H1 (cell line): ENCODE measurements at regions not wholly inside any gene's neighbourhood (a gene's known extent, or its start where the extent isn't known, plus 50 kb on each side); places are given as distances from the start of the nearest gene placed in this dataset.

Experiments used
- CTCF ChIA-PET: fragments of 300-600 bp; sonication (Branson Sonifier 250); formaldehyde crosslinking; loops from one replicate; lab custom pipeline; 2021; ENCODE audit not compliant: partially characterized antibody; lab: Charles Lee
- POLR2A ChIA-PET: fragments of 300-600 bp; sonication (Branson Sonifier 250); formaldehyde crosslinking; loops from one replicate; lab custom pipeline; 2021; ENCODE audit warnings: inconsistent platforms; ENCODE audit not compliant: partially characterized antibody; lab: Charles Lee
- DNase-seq, 2 experiments: peaks; one replicate each; pipeline versions ENCODE4 v3.0.0 to v3.0.0-alpha.2; 2010 to 2022; ENCODE audit warnings: low spot score in 2 of 2, low read depth in 1 of 2, mixed read lengths in 1 of 2
- FAIRE-seq: peaks from 2 replicates; lab custom pipeline; 2011; peaks lifted over from hg19 to GRCh38; lab: Jason Lieb, UNC
- H2AFZ ChIP-seq: 2 replicates; pipeline ENCODE4 v1.8.1; 2012; ENCODE audit warnings: low read length, inconsistent platforms
- H2AK5ac ChIP-seq: 2 replicates; pipeline ENCODE4 v1.6.1; 2013; ENCODE audit warnings: low read depth, low read length
- H2BK120ac ChIP-seq: replicated peaks from 2 replicates; pipeline ENCODE3; 2013; ENCODE audit warnings: low read depth, low read length, inconsistent platforms
- H2BK12ac ChIP-seq: 2 replicates; pipeline ENCODE4 v1.6.1; 2013; ENCODE audit warnings: low read depth, low read length
- H2BK15ac ChIP-seq: 2 replicates; pipeline ENCODE4 v1.6.1; 2013; ENCODE audit warnings: low read length
- H2BK20ac ChIP-seq: 2 replicates; pipeline ENCODE4 v1.6.1; 2013; ENCODE audit warnings: low read length
- H2BK5ac ChIP-seq: 2 replicates; pipeline ENCODE4 v1.6.1; 2013; ENCODE audit warnings: low read depth, low read length
- H3K14ac ChIP-seq: 2 replicates; pipeline ENCODE4 v1.6.1; 2013; ENCODE audit warnings: inconsistent platforms; ENCODE audit not compliant: insufficient read length
- H3K18ac ChIP-seq: 2 replicates; pipeline ENCODE4 v1.6.1; 2013; ENCODE audit warnings: low read length; ENCODE audit errors: extremely low read depth
- H3K23ac ChIP-seq: 2 replicates; pipeline ENCODE4 v1.6.1; 2013; ENCODE audit warnings: inconsistent platforms; ENCODE audit not compliant: insufficient read length
- H3K23me2 ChIP-seq: 2 replicates; pipeline ENCODE4 v1.6.1; 2013; ENCODE audit warnings: low read depth, low read length
- H3K27ac ChIP-seq: 2 replicates; pipeline ENCODE4 v1.6.1; 2011; ENCODE audit warnings: low read depth, low read length, inconsistent platforms
- H3K27me3 ChIP-seq, 4 experiments: replicated peaks in 1 of 4; 1 replicate in 1 of 4; 2 replicates in 3 of 4; pipeline versions ENCODE4 v1.6.1 to v1.8.1; 2011 to 2013; ENCODE audit warnings: low read length in 3 of 4, mild to moderate bottlenecking in 3 of 4, inconsistent platforms in 2 of 4, mixed read lengths in 2 of 4, moderate library complexity in 1 of 4; ENCODE audit not compliant: control insufficient read depth in 3 of 4, insufficient read depth in 3 of 4; ENCODE audit errors: extremely low read depth in 1 of 4
- H3K36me3 ChIP-seq, 4 experiments: 2 replicates each; pipeline versions ENCODE4 v1.6.1 to v1.8.1; 2011 to 2013; ENCODE audit warnings: mild to moderate bottlenecking in 4 of 4, low read length in 3 of 4, moderate library complexity in 2 of 4, control low read depth in 1 of 4, inconsistent platforms in 1 of 4; ENCODE audit not compliant: insufficient read depth in 4 of 4, control insufficient read depth in 2 of 4
- H3K4ac ChIP-seq: replicated peaks from 2 replicates; pipeline ENCODE3; 2013; ENCODE audit warnings: low read length, low read depth, mixed read lengths, inconsistent platforms; ENCODE audit not compliant: insufficient read length
- H3K4me1 ChIP-seq, 4 experiments: replicated peaks in 1 of 4; 1 replicate in 1 of 4; 2 replicates in 3 of 4; pipeline versions ENCODE4 v1.6.1 to v1.8.1; 2011 to 2013; ENCODE audit warnings: low read length in 3 of 4, inconsistent platforms in 2 of 4, mixed read lengths in 1 of 4; ENCODE audit not compliant: insufficient read depth in 4 of 4, control insufficient read depth in 3 of 4
- H3K4me2 ChIP-seq, 2 experiments: 2 replicates each; pipeline versions ENCODE4 v1.6.1 to v1.8.1; 2011 to 2013; ENCODE audit warnings: low read depth in 2 of 2, low read length in 2 of 2, control low read depth in 1 of 2, inconsistent platforms in 1 of 2, mild to moderate bottlenecking in 1 of 2; ENCODE audit not compliant: insufficient read depth in 1 of 2
- H3K4me3 ChIP-seq, 4 experiments: fragments of 200-600, 300-600 bp in 1 of 4; sonication (generic), shearing (Covaris generic), sonication (Bioruptor Twin) in 1 of 4; 2 replicates each; pipeline versions ENCODE4 v1.5.1 to v1.8.1; 2011 to 2016; ENCODE audit warnings: low read length in 4 of 4, low read depth in 3 of 4, control low read depth in 2 of 4, inconsistent platforms in 2 of 4, mild to moderate bottlenecking in 2 of 4, mixed read lengths in 1 of 4, moderate library complexity in 1 of 4; ENCODE audit not compliant: insufficient read depth in 2 of 4; ENCODE audit errors: extremely low read depth in 1 of 4
- H3K56ac ChIP-seq: replicated peaks from 2 replicates; pipeline ENCODE3; 2013; ENCODE audit warnings: low read depth, mild to moderate bottlenecking, mixed read lengths, low read length, inconsistent platforms; ENCODE audit not compliant: insufficient read length
- H3K79me1 ChIP-seq: 2 replicates; pipeline ENCODE4 v1.6.1; 2013; ENCODE audit warnings: low read depth, low read length, control low read depth
- H3K79me2 ChIP-seq, 2 experiments: 2 replicates each; pipeline versions ENCODE4 v1.6.1 to v1.8.1; 2012 to 2013; ENCODE audit warnings: low read length in 2 of 2, mild to moderate bottlenecking in 2 of 2, inconsistent platforms in 1 of 2; ENCODE audit not compliant: insufficient read depth in 2 of 2, control insufficient read depth in 1 of 2
- H3K9ac ChIP-seq, 4 experiments: replicated peaks in 1 of 4; 1 replicate in 1 of 4; 2 replicates in 3 of 4; pipeline versions ENCODE4 v1.6.1 to v1.8.1; 2011 to 2013; ENCODE audit warnings: low read depth in 3 of 4, low read length in 3 of 4, control low read depth in 2 of 4, mild to moderate bottlenecking in 2 of 4, moderate library complexity in 2 of 4, inconsistent platforms in 1 of 4; ENCODE audit errors: extremely low read depth in 1 of 4
- H3K9me3 ChIP-seq, 2 experiments: 2 replicates each; pipeline versions ENCODE4 v1.6.1 to v1.8.1; 2012 to 2013; ENCODE audit warnings: mild to moderate bottlenecking in 2 of 2, moderate library complexity in 2 of 2, control low read depth in 1 of 2, inconsistent platforms in 1 of 2, low read depth in 1 of 2, low read length in 1 of 2, mixed read lengths in 1 of 2; ENCODE audit not compliant: insufficient read depth in 2 of 2
- H4K20me1 ChIP-seq, 2 experiments: replicated peaks in 1 of 2; 2 replicates each; pipeline versions ENCODE3 to v1.8.1; 2011 to 2013; ENCODE audit warnings: inconsistent platforms in 2 of 2, low read length in 2 of 2, mild to moderate bottlenecking in 1 of 2; ENCODE audit not compliant: insufficient read depth in 2 of 2, control insufficient read depth in 1 of 2
- H4K5ac ChIP-seq: 2 replicates; pipeline ENCODE4 v1.6.1; 2013; ENCODE audit warnings: low read length, low read depth, mixed read lengths, inconsistent platforms; ENCODE audit not compliant: insufficient read length
- H4K8ac ChIP-seq: 2 replicates; pipeline ENCODE4 v1.8.0; 2013; ENCODE audit warnings: mild to moderate bottlenecking, moderate library complexity, low read length, inconsistent platforms; ENCODE audit not compliant: insufficient read depth; ENCODE audit errors: extremely low read depth
- H4K91ac ChIP-seq: replicated peaks from 2 replicates; pipeline ENCODE3; 2013; ENCODE audit warnings: low read length, mixed read lengths, inconsistent platforms; ENCODE audit not compliant: insufficient read length
- CBX5 ChIP-seq: fragments of 300-800, 300-1000 bp; sonication (generic); IDR thresholded peaks from 2 replicates; pipeline ENCODE4 v1.7.1; 2016; ENCODE audit warnings: antibody characterized with exemption, low read length, low read depth
- EGR1 ChIP-seq: IDR thresholded peaks from 2 replicates; pipeline ENCODE4 v1.6.1; 2011; ENCODE audit warnings: low read depth, low read length, borderline replicate concordance
- JUN ChIP-seq: IDR thresholded peaks from 2 replicates; pipeline ENCODE4 v1.6.1; 2011; ENCODE audit warnings: low read depth, mild to moderate bottlenecking, improper control_type of control experiment, low read length
- KDM5A ChIP-seq: fragments of 200-600 bp; IDR thresholded peaks from 2 replicates; pipeline ENCODE4 v1.7.1; 2012; ENCODE audit warnings: mild to moderate bottlenecking, low read length, inconsistent platforms, mixed read lengths
- RBBP5 ChIP-seq: IDR thresholded peaks from 2 replicates; pipeline ENCODE4 v1.7.1; 2012; ENCODE audit warnings: low read depth, mild to moderate bottlenecking, inconsistent platforms, low read length, moderate library complexity, borderline replicate concordance
- SIRT6 ChIP-seq: IDR thresholded peaks from one replicate; pipeline ENCODE4 v1.7.1; 2012; ENCODE audit warnings: low read length, inconsistent platforms
- WGBS, 2 experiments: shearing (Covaris generic) in 1 of 2; methylation state at CpG; one replicate each; pipeline versions ENCODE4 v1.1.6 to v1.1.7; 2013 to 2015; ENCODE audit warnings: low lambda C conversion rate in 2 of 2, mixed read lengths in 2 of 2, inconsistent platforms in 1 of 2, low coverage in 1 of 2, missing lambda C conversion rate in 1 of 2; ENCODE audit not compliant: insufficient replicate concordance in 2 of 2, insufficient coverage in 1 of 2, insufficient read length in 1 of 2; ENCODE audit errors: extremely low coverage in 1 of 2, missing lambda C conversion rate in 1 of 2; 5-methylcytosine and 5-hydroxymethylcytosine counted together

GRCh38 chr6:86459978-86460377, 477.4 kb upstream of the HTR1E start:
- Histone ChIP-seq H2BK20ac (no peak overlapping the region), H3K36me3 (no peaks in the 10 kb centered on the region), H3K79me2 (no peaks in the 10 kb centered on the region), H4K8ac (no peak overlapping the region), H3K14ac (no peak overlapping the region), H3K4me1 (no peaks in the 10 kb centered on the region), H2AFZ (no peak overlapping the region), H3K9ac (no peak overlapping the region), H3K23ac (no peak overlapping the region), H3K9me3 (0 out of 4 replicates have a peak, but pooled peaks cover 5 to 6% of the 10 kb centered on the region in 2 experiments), H3K27me3 (no peaks in the 10 kb centered on the region), H2BK15ac (no peak overlapping the region), H3K4me2 (no peak overlapping the region), H2BK120ac (no peak overlapping the region), H4K5ac (no peak overlapping the region), H3K27ac (no peak overlapping the region), H3K18ac (no peak overlapping the region), H3K56ac (no peak overlapping the region), H2AK5ac (no peak overlapping the region), H2BK12ac (no peak overlapping the region), H4K91ac (no peak overlapping the region), H3K23me2 (no peaks in the 10 kb centered on the region), H3K4me3 (no peak overlapping the region), H2BK5ac (no peak overlapping the region), H3K4ac (no peak overlapping the region), H3K79me1 (no peaks in the 10 kb centered on the region), H4K20me1 (no peaks in the 10 kb centered on the region)
- 99% methylated on average over 4 of the region's 4 CpGs; no CpG with 5 or more reads in 1 of the 2 experiments for WGBS, 2 experiments
- POLR2A ChIA-PET, result no interaction called here
- DNase-seq (no peak), FAIRE-seq (no peak)
- CTCF ChIA-PET, result interaction anchor here (1.0 kb wide), 1 partner anchor 10 kb away, joined by 3 read pairs; no protein-coding TSS in a partner anchor
- no peak for TF ChIP-seq SIRT6
- no peak for TF ChIP-seq JUN
- TF ChIP-seq EGR1, result no peak
- no peak for TF ChIP-seq KDM5A
- no peak for TF ChIP-seq CBX5
- no peak for TF ChIP-seq RBBP5
